NCI-H1436 (cell line): ENCODE measurements at regions not wholly inside any gene's neighbourhood (a gene's known extent, or its start where the extent isn't known, plus 50 kb on each side); places are given as distances from the start of the nearest gene placed in this dataset.
"Not testable (repeated sequence)": the region's sequence is repeated elsewhere in the genome, so short reads cannot be mapped to it uniquely, and the experiment has no call there.

ENCODE experiments used
- DNase-seq: peaks from one replicate; lab custom pipeline; 2025; lab: John Stamatoyannopoulos, UW

- DNase-seq: not testable (repeated sequence)
These were observed 61.3 kb downstream of the SYF2 start for GRCh38 chr1:25171013-25171412.

- DNase-seq: no peak
These were observed 61.9 kb downstream of the SYF2 start for GRCh38 chr1:25170439-25170838.

GRCh38 chr1:25169610-25170009, 62.7 kb downstream of the SYF2 start:
- no peak for DNase-seq

DNA sequence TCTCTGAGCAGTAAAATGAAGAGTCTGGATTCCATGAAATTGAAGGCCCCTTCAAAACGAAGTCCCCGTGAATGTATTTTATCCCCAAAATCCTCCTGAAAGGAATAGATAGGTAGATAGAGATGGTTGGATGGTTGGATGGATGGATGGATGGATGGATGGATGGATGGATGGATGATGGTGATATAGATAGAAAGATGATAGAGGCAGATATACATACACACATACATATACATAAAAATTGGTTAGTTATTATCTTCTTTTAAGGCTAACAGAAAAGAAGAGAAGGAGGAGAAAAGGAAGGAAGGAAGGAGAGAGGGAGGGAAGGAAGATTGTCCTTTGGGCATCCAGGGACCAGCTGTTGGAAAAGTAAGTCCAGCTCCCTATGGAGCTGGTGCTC, 63.1 kb downstream of the SYF2 start:
- no peak for DNase-seq

- no peak for DNase-seq
These were observed 63.9 kb downstream of the SYF2 start for GRCh38 chr1:25168193-25169071.

- no peak for DNase-seq
These were observed 64.8 kb downstream of the SYF2 start for GRCh38 chr1:25167269-25168192.

GRCh38 chr1:25166847-25167246, 65.5 kb downstream of the SYF2 start:
- no peak for DNase-seq

GRCh38 chr1:25163986-25164385, 68.3 kb downstream of the SYF2 start:
- DNase-seq: no peak

DNA sequence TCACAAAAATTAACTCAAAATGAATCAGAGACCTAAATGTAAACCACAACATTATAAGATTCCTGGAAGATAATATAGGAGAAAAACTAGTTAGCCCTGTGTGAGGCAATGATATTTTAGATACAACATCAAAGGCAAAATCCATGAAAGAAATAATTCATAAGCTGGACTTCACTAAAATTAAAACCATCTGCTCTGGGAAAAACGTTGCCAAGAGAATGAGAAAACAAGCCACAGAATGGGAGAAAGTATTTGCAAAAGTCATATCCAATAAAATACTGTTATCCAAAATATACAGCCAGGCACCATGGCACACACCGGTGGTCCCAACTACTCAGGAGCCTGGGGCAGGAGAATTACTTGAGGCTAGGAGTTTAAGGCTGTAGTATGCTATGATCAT, 70.3 kb downstream of the SYF2 start:
- no peak for DNase-seq

DNA sequence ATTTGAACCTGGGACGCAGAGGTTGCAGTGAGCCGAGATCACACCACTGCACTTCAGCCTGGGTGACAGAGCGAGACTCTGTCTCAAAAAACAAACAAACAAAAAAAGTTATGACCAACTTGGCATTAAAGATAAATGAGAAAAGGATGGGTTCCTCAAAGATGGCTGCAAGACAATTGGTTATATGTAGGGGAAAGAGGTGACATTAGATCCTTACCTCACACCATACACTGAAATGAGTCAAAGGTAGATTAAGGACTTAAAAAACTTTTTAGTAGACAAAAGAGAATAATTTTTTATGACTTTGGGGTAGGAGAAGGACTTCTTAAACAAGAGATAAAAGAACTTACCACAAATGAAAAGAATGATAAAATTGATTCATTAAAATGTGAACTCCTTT, 74.5 kb downstream of the SYF2 start:
- no peak for DNase-seq

GRCh38 chr1:25150985-25151495, 81.3 kb downstream of the SYF2 start:
- DNase-seq: no peak

GRCh38 chr1:25148673-25149300, 83.5 kb downstream of the SYF2 start:
- DNase-seq: no peak

- DNase-seq: no peak
These were observed 85.8 kb downstream of the SYF2 start for GRCh38 chr1:25146451-25146855.

DNA sequence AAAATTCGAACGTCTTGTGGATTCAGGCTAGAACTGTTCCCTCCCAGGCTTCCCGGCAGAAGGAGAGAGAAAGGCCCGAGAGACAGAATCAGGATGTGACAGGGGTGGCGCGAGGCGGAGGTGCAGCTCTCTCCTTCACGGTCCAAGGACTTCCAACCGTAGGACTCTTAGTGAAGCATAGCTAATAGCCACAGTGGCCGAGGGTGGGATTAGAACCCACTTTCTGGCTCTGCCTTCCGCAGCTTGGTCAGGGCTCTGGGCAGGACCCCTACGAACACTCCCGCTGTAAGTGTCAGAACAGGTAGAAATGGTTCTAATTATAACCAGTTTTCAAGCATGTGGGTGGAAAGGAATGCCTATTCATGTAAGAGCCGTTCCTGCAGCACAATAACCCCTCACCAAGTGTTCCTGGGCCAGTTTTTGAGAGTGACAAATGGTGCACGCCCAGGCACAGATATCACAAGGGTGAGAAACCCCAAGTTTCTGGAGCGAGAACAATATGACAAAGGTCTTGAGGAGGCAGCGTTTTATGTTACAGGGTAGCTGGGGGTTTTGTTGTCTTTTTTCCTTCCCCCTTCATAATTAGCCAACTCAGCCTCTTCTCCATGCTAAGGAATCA, 86.4 kb downstream of the SYF2 start:
- no peak for DNase-seq

- DNase-seq: no peak
These were observed 92.1 kb downstream of the SYF2 start for GRCh38 chr1:25140073-25140797.

GRCh38 chr1:25137521-25138395, 94.5 kb downstream of the SYF2 start:
- DNase-seq: no peak

- no peak for DNase-seq
These were observed 95.2 kb downstream of the SYF2 start for GRCh38 chr1:25137106-25137505.

DNA sequence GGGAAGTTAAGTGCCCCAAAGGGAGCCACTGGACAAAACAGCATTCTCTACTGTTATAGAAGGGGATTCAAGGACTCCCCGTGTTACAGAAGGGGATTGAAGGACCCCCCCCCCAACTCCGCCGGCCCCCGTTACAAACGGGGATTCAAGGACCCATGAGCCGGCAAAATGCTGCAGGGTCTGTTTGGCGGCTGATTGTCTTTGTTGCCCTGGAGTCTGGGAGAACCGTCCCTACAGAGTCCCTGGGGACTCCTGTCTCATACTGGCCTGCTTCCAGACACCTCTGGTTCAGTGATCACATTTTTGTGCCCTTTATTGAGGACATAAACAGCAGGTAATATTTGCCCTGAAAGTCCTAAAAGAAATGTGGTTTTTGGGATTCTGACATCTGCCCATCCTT, 96.4 kb downstream of the SYF2 start:
- peak; percentile 64 for DNase-seq

- DNase-seq: no peak
These were observed 97.4 kb downstream of the SYF2 start for GRCh38 chr1:25134801-25135461.

DNA sequence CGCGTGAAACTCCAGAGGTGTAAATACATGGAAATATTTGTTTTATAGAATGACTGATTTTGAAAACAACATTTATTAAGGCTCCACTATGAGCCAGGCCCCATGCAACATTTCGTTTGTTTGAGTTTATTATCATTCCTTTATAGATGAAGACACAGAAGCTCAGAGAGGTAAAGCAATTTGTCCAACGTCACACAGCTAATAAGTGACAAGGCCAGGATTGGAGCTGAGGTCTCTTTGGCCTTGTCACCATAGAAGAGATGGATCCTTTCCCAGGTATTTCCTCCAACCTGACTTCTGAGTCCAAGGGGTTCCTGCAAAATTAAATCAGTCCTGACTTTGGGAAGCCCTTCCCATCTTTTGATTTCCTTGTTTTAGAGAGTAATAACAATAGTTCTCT, 98.0 kb downstream of the SYF2 start:
- DNase-seq: no peak
